Ascending aorta (tissue), 2 donors: ENCODE measurements at regions not wholly inside any gene's neighbourhood (a gene's known extent, or its start where the extent isn't known, plus 50 kb on each side); places are given as distances from the start of the nearest gene placed in this dataset.

ENCODE experiments used
- DNase-seq, 2 donors: peaks; one replicate each; pipeline ENCODE4 v3.0.0-alpha.2; 2019; ENCODE audit warnings: low spot score in 2 of 2
- H3K27ac ChIP-seq, 2 donors: fragments of 200-600 bp; sonication (generic); one replicate each; pipeline ENCODE4 v1.5.1; 2016 to 2017; ENCODE audit warnings: mild to moderate bottlenecking in 1 of 2
- H3K27me3 ChIP-seq: fragments of 200-600 bp; sonication (generic); one replicate; pipeline ENCODE4 v1.5.1; 2017
- H3K36me3 ChIP-seq, 2 donors: fragments of 200-600 bp; sonication (generic); one replicate each; pipeline ENCODE4 v1.5.1; 2016
- H3K4me1 ChIP-seq, 2 donors: fragments of 200-600 bp; sonication (generic); one replicate each; pipeline ENCODE4 v1.5.1; 2016 to 2017; ENCODE audit warnings: mild to moderate bottlenecking in 1 of 2
- H3K4me3 ChIP-seq, 2 donors: fragments of 200-600 bp; sonication (generic); one replicate each; pipeline ENCODE4 v1.5.1; 2016 to 2017; ENCODE audit warnings: mild to moderate bottlenecking in 1 of 2
- H3K9me3 ChIP-seq, 2 donors: fragments of 200-600 bp; sonication (generic); one replicate each; pipeline ENCODE4 v1.5.1; 2016
- intact Hi-C: fragments of 100-400 bp; cut with DNase I; formaldehyde crosslinking; loops from one replicate; pipeline ENCODE4 v1.15.1; 2023
- TF ChIP-seq, protein P1 (sequence below), 3 experiments: fragments of 200-600 bp in 2 of 3; fragments of 450-650 bp in 1 of 3; sonication (generic) in 2 of 3; IDR thresholded peaks; one replicate each; pipeline ENCODE4 v1.5.1; 2016 to 2019; ENCODE audit warnings: antibody characterized with exemption in 3 of 3, mild to moderate bottlenecking in 1 of 3, moderate library complexity in 1 of 3

DNA sequence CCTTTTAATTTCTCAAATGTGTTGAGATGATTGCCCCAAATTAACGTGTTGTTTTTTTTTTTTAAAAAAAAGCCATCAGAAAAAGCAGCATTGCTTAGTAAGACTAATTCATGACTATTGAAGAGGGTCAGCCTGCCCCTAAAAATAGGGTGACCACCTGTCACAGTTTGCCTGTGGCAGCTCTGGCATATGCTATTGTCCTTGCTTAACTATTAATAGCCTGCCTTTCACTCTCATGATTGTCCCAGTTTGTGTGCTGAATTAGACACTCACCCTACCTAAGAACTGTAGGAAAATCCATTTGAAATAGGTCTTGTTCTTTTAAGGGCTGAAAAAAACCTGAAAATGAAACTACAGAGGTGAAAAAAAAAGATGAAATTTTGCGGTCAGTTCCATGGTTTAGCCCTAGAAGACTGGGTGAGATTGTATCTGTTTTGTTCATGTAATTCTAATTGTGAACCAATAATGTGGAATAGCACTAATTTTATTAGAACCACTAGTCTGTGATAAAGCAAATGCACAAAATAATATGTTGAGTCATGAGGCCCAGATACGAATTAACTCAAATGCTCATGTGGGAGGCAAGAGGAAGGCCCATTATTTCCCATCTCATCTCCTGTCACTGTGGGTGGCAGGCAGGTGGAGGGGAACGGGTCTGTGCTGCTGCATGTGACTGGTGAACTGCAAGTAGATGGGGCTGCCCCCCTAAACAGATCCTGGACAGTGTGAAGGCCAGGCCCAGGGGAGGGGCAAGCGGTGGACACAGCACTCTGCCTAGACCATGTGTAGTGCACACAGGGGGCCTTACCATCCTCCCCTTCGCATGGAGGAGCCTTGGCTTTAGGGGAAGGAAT, 265.4 kb upstream of the NFE2L3 start:
- no peak for DNase-seq
- Histone ChIP-seq H3K4me3 (no peak overlapping the region), H3K9me3 (no peaks in the 10 kb centered on the region), H3K27me3 (no peaks in the 10 kb centered on the region), H3K4me1 (no peaks in the 10 kb centered on the region), H3K27ac (no peak overlapping the region), H3K36me3 (no peaks in the 10 kb centered on the region)
- intact Hi-C loops: no loop called here
- TF ChIP-seq, protein P1, sequence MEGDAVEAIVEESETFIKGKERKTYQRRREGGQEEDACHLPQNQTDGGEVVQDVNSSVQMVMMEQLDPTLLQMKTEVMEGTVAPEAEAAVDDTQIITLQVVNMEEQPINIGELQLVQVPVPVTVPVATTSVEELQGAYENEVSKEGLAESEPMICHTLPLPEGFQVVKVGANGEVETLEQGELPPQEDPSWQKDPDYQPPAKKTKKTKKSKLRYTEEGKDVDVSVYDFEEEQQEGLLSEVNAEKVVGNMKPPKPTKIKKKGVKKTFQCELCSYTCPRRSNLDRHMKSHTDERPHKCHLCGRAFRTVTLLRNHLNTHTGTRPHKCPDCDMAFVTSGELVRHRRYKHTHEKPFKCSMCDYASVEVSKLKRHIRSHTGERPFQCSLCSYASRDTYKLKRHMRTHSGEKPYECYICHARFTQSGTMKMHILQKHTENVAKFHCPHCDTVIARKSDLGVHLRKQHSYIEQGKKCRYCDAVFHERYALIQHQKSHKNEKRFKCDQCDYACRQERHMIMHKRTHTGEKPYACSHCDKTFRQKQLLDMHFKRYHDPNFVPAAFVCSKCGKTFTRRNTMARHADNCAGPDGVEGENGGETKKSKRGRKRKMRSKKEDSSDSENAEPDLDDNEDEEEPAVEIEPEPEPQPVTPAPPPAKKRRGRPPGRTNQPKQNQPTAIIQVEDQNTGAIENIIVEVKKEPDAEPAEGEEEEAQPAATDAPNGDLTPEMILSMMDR (IDR thresholded peaks at IDR 0.05): no peak

DNA sequence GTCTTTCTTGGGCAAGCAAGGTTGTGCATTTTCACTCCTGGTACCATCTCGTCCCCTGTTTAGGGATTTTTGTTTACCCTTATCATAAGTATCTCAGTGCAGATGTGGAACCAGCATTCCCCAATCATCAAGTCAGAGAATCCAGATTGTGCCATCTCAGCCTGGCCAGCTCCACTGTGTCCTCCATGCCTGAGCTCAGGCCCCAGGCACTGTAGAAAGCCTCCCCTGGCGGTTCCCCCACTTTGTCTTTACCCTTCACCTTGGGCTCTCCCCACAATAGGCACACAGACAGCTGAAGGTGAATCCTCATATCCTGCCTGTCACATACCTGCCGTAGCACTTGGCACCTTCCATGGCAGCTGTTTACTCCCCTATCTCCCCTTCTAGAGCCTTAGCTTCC, 264.7 kb upstream of the NFE2L3 start:
- TF ChIP-seq, protein P1 (IDR thresholded peaks at IDR 0.05): no peak
- Histone ChIP-seq H3K36me3 (no peaks in the 10 kb centered on the region), H3K4me1 (no peaks in the 10 kb centered on the region), H3K9me3 (no peaks in the 10 kb centered on the region), H3K27me3 (no peaks in the 10 kb centered on the region), H3K27ac (no peak overlapping the region), H3K4me3 (no peak overlapping the region)
- DNase-seq: no peak
- intact Hi-C loops: no loop called here

DNA sequence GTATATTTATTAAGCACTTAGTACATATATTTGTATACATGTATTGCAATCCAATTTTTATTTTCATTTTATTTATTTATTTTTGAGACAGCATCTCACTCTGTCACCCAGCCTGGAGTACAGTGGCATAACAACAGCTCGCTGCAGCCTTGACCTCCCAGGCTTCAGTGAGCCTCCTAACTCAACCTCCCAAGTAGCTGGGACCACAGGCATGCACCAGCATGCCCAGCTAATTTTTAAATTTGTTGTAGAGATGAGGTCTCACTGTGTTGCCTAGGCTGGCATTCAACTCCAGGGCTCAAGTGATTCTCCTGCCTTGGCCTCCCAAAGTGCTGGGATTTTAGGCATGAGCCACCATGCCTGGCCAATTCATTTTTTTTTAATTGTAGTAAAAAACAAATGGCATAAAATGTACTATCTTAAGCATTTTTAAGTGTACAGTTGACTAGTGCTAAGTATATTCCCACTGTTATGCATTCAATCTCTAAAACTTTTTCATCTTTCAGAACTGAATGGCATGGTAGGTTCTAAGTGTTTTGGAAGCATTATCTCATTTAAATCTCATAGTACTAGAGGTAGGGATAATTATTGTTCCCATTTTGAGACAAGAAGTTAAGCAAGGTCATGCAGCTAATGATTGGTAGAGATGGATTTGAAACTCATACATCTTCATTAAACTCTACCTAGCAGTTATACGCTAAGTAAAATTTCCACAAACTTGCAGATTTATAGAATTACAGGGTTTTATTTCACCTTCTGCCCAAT, 264.0 kb upstream of the NFE2L3 start:
- Histone ChIP-seq H3K36me3 (no peaks in the 10 kb centered on the region), H3K27ac (no peak overlapping the region), H3K27me3 (no peaks in the 10 kb centered on the region), H3K9me3 (no peaks in the 10 kb centered on the region), H3K4me3 (no peak overlapping the region), H3K4me1 (no peaks in the 10 kb centered on the region)
- DNase-seq: no peak
- TF ChIP-seq, protein P1 (IDR thresholded peaks at IDR 0.05): no peak
- intact Hi-C loops: no loop called here

DNA sequence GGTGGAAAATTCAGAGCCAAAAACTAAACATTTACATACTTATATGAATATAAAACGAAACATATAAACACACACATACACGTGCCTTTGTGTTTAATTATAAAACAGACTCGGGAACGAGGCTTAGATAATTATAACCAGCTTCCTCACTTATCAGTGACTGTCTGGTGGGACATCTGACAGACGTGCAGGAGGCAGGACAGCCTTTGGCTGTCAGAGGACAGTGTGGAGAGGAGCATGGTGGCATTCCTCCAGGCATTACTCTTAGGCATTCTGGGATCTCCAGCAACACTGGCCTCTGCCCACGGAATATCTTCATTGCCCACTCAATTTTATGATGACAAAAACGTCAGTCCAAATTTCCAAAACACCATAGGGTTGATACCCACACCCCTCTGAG, 262.2 kb upstream of the NFE2L3 start:
- Histone ChIP-seq H3K36me3 (no peaks in the 10 kb centered on the region), H3K9me3 (no peaks in the 10 kb centered on the region), H3K27ac (no peak overlapping the region), H3K27me3 (no peaks in the 10 kb centered on the region), H3K4me1 (no peaks in the 10 kb centered on the region), H3K4me3 (no peak overlapping the region)
- TF ChIP-seq, protein P1 (IDR thresholded peaks at IDR 0.05): no peak
- DNase-seq: no peak
- intact Hi-C loops: loop anchor here (10.0 kb wide), 3 partner anchors 315 to 1275 kb away; partner anchors contain the start of genes CBX3, HNRNPA2B1 and HOXA9

DNA sequence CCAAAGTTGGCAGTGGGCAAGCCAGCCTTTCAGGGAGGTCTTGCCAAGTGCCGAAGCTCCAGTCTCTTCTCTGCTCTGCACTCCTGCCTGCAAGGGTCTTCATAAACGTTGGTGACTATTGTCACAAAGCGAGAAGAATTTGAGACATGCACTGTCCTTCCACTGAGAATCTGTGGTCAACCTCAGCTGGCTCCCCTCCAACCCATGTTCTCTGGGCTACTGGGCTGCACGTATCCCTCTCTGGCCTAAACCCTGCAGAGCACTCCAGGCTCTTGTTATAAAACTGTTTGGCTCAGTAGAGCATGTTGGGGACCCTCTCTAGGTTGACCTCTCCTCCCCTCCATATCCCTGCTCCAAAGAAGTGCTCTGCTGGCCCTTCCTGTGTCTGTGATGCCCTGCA, 260.4 kb upstream of the NFE2L3 start:
- no peak for DNase-seq
- Histone ChIP-seq H3K4me3 (no peak overlapping the region), H3K27ac (no peak overlapping the region), H3K9me3 (no peaks in the 10 kb centered on the region), H3K4me1 (no peaks in the 10 kb centered on the region), H3K36me3 (no peaks in the 10 kb centered on the region), H3K27me3 (peaks cover 7% of the 10 kb centered on the region)
- TF ChIP-seq, protein P1 (IDR thresholded peaks at IDR 0.05): no peak
- intact Hi-C loops: loop anchor here (10.0 kb wide), 3 partner anchors 313 to 1273 kb away; partner anchors contain the start of genes CBX3, HNRNPA2B1 and HOXA9
